ENCODE measurements at regions not wholly inside any gene's neighbourhood (a gene's known extent, or its start where the extent isn't known, plus 50 kb on each side); places are given as distances from the start of the nearest gene placed in this dataset.

- DNase-seq, result no peak
Observed at GRCh38 chr14:101477648-101478047, 83.6 kb upstream of the DIO3 start.

GRCh38 chr14:101478096-101478495 lies 83.2 kb upstream of the DIO3 start:
- no peak for DNase-seq

DNA sequence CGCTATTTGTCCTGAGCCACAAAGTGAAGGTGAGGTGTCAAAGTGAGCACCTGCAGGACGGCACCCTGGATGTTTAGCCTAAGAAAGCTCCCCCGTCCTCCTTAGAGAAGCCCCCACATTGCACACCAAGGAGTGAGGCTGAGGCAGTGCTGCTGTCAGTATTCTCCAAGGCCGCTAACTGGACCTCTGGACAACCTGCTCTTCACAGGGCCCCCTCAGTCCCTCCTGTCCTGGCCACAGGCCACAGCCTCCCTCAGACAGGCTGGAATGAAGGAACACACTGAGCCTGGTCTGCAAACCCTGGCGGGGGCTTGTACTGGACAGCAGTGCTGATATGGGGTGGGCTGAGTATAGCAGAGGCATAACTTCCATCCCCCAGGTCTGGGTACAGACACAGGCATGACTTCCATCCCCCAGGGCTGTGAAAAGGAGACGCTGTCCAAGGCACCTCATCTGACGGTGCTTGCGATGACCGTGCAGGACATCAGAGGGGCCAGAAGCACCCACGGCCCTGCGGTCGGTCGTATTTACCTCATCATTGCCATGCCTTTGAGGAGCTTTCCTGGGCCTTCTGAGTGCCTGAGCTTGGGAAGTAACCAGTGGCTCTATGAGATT lies 82.4 kb upstream of the DIO3 start:
- DNase-seq, result no peak

- no peak for DNase-seq
Observed at GRCh38 chr14:101480022-101480746, 81.1 kb upstream of the DIO3 start.

GRCh38 chr14:101480747-101481530 lies 80.4 kb upstream of the DIO3 start:
- DNase-seq, result no peak

DNA sequence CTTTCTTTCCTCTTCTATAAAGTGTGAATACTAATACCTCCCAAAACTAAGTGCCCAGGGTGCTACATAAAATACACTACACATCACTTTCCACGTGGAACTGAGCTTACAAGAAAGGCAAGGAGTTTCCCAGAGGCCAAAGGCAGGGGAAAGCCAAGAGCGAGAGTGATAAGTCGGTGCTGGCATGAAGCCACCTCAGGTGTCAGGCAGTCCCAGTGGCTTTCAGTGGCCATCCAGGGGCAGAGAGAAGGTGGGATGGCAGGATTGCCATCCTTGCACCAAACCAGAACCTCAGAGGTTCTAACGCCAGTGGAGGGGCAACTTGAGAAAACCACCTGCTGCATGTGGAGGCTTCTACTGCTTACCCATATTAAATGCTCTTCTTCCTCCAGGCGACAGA lies 79.7 kb upstream of the DIO3 start:
- no peak for DNase-seq

GRCh38 chr14:101482066-101482465 lies 79.2 kb upstream of the DIO3 start:
- no peak for DNase-seq

DNA sequence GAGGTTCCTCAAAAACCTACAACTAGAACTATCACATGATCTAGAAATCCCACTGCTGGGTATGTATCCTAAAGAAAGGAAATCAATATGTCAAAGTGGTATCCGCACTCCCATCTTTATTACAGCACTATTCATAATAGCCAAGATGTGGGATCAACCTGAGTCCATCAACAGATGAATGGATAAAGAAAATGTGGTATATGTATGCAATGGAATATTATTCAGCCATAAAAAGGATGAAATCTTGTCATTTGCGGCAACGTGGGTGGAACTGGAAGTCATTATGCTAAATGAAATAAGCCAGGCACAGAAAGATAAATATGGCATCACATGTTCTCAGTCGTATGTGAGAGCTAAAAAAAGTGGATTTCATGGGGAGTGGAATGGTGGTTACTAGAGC lies 77.5 kb upstream of the DIO3 start:
- DNase-seq, result no peak

- no peak for DNase-seq
Observed at GRCh38 chr14:101489092-101489760, 72.1 kb upstream of the DIO3 start.

DNA sequence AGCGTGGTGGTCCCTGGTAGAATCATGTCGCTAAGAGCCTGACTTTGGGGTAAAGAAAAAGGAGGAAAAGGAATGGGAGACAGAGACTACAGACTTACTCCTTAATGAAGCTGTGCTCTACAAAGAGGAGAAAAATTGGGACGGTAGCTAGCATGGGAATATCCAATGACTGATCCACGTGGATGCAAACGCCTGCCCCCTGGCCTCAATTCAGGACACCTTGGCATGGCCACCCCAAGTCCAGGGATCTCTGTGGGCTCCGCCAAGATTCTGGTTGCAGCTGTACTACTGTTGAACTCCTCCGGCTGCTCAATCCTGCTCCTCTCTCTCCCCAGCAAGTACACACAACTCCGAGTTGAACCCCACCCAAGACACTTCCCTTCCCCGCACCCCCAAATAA lies 70.5 kb upstream of the DIO3 start:
- DNase-seq, result no peak

- no peak for DNase-seq
Observed at GRCh38 chr14:101491841-101492240, 69.5 kb upstream of the DIO3 start.

DNA sequence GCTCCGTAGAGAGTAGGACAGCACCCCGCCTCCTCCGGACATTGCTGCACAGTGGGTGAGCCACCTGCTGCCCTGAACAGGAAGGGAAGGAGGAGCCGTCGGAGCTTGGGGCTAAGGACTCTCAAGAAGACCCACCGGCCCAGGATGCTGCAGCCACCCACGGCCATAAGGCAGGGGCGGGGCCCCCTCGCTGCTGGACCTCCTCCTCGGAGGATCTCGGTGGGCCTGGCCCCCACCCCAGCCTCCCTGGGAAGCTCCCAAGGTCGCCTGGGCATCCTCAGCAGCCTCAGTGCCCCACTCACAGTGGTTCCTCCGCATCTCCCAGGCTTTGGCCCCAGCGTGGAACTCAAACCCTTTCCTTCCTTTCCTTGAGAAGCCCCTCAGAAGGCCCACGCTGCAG lies 68.6 kb upstream of the DIO3 start:
- no peak for DNase-seq

GRCh38 chr14:101494826-101495225 lies 66.5 kb upstream of the DIO3 start:
- DNase-seq, result no peak

GRCh38 chr14:101495284-101495683 lies 66.0 kb upstream of the DIO3 start:
- no peak for DNase-seq

DNA sequence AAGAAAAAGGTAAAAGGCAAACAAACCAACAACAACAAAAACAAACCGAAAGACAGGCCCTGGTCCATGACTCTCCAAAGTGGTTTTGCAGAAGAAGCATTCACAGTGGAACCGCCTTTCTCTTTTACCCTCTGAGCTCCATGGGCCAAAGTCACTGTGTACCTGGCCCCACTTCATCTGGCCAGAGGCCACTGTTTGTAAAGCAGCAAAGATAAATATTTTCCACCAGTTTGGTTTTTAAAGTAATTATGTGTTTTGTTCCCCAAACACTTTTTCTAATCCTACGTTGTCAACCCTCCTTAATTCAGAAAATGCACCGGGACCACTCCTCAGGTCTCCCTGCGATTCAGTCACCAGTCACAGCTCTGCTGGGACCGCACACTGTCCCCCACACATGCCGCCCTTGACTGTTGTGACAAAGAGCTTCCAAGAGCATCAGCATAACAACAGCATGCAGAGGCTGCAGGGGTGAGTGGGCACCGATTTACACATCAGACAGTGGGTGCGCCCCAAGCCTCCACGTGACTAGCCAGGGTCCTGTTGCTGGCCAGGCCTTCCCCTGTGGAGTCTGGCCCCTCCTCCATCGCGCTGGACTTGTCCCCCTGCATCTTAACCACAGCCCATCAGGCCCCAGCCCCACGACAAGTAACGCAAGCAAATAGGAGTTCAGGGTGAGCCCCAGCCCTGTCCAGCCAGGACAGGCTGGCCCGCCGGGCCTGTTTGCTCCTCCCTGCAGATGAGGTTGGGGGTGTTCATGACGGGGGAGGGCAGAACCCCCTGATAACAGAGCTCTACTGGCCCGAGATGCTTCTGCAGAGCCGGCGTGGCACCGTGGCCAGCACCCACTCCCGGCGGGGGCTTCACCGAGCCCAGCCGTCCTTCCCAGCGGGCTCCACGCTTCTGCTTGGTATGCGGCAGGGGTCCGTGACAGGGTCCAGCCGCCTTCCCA lies 65.2 kb upstream of the DIO3 start:
- no peak for DNase-seq

DNA sequence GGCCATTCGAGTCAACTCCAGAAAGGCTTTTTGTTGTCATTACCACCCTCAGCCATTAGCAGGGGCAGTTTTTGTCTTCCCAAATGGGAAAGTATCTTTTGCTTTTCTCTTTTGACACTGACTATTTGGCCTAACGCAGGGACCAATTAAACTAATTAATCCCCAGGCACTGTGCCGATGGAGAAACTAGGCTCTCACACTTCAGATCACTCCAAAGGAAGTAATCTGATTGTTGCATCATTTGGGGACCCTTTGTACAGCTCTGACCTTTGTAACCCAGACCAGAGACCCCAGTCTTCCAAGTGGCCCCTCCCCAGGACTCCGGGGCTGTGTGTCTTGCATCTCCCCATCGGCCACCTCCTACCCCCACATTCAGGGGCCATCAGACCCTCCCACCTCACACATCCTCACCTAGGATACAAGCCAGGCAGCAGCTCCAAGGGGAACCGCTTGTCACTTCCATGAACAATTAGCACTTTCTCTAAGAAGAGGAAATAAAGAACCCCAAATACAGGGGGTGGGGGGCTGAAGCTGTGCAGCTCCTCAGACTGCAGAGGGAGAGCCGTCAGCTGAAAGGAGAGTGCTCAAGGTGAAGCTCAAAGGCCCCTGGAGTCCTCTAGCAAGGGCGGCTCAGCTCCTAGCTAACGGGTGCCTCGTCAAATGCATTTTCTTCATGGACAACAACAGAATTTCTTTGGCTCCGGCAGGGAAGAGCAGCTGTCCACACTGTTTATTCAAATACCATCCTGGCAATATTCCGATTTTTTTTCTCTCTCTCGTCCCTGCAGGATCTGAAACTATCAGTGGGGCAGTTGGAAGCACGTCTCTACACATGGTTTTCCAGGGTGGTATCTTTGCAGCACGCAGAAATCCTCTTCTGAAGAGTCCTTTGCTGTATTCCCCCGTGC lies 64.3 kb upstream of the DIO3 start:
- no peak for DNase-seq

DNA sequence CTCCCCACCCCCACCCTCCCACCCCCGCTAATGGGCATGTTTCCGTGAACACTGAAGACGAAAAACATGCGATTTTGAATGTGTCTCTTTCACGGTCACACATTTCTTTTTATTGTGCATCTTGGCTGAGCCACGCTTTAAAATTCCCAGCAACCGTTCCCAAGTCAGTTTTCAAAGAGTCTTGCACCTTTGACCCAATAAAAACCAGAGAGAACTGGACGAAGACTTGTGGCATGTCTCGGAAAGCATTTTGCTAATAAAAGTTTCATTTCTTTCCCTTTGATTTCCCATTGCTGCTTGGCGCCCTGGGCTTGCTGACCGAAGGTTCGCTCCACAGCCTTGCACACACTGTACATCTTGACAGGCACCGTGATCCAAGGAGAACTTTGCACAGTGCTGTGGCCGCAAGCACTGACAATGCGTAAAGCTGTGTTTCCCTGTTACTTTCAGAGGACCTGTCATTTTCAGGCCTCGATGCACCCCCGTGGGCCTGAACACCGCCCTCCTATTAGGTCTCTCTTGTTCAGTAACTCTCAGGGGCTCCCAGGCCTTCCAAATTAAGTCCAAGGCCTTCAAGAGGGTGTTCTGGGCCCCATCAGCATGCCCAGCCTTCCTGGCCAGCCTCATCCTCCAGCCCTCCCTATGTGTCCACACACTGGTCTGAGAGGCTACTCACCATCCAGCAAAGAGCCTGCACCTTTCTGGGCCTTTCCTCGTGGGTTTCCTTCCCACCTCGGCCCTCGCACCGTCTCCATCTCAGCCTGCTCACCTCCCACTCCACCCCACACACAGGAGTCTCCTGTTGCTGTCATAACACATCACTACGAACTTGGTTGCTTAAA lies 63.4 kb upstream of the DIO3 start:
- no peak for DNase-seq

- no peak for DNase-seq
Observed at GRCh38 chr14:101498526-101498860, 62.8 kb upstream of the DIO3 start.

DNA sequence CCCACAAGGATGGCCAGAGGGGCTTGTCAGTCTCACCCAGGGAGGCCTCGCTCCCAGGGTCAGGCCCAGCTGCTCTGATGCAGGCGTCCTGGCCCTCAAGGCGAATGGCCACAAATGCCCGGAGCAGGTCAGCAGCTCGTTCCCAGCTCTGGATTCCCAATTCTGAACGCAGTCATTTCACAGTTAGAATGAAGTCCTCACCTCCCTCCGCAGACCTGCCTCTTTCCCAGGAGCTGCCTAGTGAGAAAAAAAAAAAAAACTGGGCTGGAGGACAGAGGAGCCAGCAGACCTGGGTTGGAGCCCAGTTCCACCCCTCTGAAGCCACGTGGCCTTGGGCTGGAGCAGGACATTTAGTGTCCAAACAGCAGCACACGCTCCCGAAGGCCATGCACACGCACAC lies 62.2 kb upstream of the DIO3 start:
- DNase-seq, result no peak

GRCh38 chr14:101499513-101499912 lies 61.8 kb upstream of the DIO3 start:
- DNase-seq, result no peak
